HG03064 (cell line): ENCODE measurements at regions not wholly inside any gene's neighbourhood (a gene's known extent, or its start where the extent isn't known, plus 50 kb on each side); places are given as distances from the start of the nearest gene placed in this dataset.
"Not testable (repeated sequence)": the region's sequence is repeated elsewhere in the genome, so short reads cannot be mapped to it uniquely, and the experiment has no call there.

Source experiments
- ATAC-seq: cut with Tn5 transposase; IDR thresholded peaks from one replicate; pipeline ENCODE4 v1.9.1; 2021; ENCODE audit warnings: low read depth; ENCODE audit not compliant: unreplicated experiment

DNA sequence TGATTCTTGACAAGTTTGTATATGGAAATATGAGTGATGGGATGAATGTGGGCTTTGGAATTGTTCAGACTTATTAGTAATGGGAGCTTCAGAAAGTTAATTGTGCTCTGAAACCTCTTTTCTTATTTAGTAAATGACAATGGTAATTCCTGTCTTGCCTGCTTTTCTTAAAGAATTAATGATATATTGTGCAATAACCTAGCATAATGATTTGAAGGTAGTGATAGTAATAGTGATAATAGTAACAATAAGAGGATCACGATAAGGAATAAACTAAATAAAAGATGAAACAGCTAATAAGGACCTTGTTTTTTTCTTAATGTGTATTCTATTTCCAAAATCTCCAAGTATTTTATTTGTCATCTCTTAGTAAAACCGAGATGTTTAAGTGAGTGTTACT lies 245.0 kb upstream of the CPHXL start:
- ATAC-seq: no peak

DNA sequence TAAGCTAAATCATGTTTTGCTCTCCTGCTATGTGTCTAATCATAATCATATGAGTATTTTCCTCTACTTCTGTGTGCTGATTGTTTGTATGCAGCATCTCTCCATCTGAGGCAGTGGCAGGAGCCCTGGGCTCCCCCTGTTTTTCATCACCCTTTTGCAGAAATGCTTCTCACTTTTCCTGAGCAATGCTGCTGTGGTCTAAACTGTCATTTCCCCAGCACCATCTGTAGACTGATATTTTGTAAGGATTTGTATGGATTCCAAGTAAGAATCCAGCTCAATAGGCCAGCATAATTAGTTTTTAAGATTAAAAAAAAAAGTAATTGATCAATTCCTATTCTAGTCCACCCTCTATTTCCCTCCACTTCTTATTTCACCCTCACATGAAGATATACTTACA lies 257.0 kb upstream of the CPHXL start:
- no peak for ATAC-seq

DNA sequence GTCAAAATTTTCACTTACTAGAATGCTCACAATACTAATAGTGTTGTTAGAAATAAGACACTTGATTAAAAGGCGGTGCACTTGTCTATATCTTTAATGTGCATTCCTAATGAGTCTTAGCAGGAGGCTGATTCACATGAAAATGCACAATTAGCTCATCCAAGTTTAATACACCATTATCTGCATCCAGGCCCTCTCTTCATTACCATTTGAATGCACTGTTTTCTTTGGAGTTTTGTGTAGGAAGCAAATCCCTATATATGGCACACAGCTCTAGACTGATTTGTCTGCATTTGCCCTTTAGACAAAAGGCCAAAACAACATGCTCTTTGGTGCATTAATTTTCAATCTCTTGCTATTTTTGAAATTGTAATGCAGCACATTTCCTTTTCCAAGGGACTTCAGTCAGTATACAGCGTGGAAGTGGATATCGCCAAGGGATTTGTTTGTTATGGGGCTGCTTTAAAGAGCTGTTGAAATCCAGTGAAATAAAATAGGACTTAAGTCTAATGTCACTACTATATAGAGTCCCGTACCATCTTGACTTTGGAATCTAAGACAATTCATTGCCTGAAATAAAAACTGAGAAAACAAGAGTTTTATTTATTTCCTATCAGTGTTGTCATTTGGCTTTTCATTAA lies 257.6 kb upstream of the CPHXL start:
- no peak for ATAC-seq

DNA sequence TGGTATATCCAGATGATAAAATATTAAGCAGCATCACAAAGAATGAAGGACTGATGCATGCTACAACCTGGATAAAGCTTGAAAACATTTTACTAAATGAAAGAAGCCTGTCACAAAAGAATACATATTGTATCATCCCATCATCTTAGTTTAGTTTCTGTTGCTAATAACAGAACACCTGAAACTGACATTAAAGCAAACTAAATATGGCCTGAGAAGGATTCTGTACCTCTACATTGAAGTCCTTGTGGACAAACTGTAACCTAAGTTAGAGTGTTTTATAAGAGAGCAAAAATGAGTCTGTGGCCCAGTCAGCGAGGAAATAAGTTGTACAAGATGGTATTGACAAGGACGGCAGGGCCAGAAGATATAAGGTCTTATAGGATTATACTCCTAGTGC lies 261.0 kb upstream of the CPHXL start:
- ATAC-seq: no peak

DNA sequence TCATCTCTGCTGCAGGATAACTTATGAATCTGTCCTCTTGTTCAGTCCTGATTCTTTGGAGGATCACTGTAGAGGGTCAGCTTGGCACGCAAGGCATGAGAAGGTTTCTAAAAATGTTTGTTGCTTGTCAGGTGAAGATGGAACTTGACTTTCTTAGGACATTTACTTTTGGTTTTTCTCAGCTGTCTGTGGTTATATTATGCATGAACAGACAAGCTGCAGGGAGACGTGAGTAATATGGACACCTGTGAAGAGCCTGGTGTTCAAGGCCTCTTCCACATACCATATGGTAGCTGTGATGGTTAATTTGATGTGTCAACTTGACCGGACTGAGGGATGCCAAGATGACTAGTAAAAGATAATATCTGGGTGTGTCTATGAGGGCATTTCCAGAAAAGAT lies 270.2 kb upstream of the CPHXL start:
- no peak for ATAC-seq

DNA sequence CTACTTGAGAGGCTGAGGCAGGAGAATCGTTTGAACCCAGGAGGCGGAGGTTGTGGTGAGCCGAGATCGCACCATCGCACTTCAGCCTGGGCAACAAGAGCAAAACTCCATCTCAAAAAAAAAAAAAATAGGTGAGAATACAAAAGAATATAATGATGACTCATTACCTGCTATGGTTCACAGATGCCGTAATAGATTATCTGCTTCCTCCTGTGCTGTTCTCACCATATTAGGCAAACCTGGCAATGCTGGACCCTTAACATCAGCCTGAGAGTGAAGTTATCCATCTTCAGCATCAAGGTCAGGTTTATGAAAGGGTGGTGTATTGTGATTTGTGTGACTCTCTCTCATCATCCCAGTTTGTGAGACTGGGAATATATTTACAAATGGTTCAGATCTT lies 271.3 kb upstream of the CPHXL start:
- no peak for ATAC-seq

DNA sequence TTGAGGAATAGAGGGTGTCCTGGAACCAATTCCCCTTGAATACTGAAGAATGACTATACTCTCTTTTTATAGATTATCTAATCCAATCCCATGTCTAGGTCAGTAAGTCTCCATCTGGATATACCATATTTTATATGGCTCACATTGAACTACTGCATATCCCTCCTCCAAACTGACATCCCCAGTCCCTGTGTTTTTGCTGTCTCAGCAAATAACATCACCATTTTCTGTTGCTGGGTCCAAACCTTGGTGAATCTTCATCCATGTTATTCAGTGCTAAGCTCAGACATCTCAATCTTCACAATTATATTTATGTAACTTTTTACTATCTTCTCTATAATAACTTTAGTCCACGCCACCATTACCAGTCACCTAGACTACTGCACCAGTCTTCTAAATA lies 269.6 kb upstream of the CNTNAP4 start:
- ATAC-seq: no peak

DNA sequence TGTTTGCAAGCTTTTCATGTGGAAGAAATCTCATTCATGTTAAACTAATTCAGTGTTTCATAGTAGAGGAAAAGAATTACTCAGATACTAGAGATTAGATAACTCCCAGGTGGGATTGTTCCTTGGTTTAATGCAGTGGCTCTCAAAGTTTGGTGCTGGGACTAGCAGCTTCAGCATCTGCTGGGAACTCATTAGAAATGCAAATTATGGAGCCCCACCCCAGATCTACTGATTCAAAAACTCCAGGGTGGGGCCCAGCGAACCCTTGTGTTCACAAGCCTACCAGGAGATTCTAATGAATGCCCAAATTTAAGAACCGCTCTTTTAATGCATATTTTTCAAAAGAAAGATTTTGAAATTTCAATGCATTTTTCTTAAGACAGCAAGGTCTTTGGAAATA lies 253.4 kb upstream of the CNTNAP4 start:
- no peak for ATAC-seq

DNA sequence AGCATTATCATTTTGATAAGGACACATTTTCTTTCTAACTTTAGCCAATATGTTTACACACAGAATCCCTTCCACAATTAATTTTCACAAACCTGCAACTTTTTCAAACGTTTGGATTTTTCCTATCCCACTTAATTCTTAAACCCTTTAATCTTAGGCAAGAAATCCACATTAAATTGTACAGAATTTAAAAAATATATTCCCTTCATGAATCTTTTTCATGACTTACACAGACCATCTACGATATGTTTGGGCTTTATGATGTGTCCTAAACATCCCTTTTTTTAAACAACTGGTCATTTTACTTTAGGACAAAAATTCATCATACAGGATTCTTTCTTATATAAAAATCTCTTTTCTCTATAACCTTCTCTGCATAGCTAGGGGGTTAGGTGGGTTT lies 241.5 kb upstream of the CNTNAP4 start:
- no peak for ATAC-seq

DNA sequence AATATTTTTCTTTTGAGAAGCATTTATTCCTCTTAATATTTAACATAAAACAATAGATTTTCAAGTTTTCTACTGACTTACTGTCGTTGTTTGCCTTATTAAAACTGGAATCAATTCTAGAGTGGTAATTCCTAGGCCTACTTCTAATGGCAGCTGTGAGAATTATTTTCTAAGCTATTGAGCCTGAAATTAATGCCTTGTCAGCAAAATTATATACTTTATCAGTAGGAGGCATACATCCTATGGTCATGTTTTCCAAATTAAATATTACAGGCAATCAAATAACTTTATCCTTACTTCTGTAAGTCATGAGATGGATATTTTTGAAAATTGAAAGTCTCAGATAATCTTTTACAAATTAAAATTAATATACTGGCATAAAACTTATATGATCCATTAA lies 239.1 kb upstream of the CNTNAP4 start:
- no peak for ATAC-seq

DNA sequence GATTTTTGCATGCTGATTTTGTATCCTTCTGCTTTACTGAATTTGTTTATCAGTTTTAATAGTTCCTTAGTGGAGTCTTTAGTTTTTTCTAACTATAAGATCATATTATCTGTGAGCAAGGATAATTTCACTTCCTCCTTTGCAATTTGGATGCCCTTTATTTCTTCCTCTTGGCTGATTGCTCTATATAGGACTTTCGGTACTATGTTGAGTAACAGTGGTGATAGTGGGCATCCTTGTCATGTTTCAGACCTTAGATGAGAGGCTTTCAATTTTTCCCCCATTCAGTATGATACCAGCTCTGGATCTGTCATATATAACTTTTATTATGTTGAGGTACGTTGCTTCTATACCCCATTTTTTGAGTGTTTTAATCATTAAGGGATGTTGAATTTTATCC lies 224.5 kb upstream of the CNTNAP4 start:
- no peak for ATAC-seq

DNA sequence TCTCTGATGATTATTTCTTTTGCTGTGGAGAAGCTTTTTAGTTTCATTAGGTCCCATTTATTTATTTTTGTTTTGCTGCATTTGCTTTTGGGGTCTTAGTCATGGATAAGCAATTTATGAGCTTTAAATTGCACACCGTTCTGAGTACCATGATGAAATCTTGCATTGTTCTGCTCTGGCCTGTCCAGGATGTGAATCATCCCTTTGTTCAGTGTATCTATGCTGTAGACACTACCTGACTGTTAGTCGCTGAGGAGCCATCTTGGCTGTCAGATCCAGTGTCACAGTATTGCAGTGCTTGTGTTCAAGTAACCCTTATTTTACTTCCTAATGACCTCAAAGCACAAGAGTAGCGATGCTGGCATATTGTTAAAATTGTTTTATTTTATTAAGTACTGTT lies 218.0 kb upstream of the CNTNAP4 start:
- no peak for ATAC-seq

DNA sequence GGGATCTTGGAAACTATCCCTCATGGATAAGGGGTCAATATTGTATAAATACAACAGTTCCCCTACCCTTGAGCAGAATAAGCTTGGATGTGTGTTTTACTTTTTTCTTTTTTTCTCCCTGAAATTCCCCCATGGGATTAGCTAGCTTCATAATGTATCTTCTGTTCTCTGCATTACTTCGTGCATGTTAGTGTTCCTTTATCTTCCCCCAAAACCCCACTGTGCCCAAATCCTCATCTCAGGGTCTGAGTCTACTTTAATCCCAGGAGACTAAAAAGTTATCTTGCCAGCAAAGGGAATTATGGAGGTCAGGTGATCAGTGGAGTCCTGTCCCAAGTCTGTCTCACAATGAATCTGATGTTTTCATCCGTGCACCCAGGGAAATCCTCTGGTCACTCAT lies 217.5 kb upstream of the CNTNAP4 start:
- ATAC-seq: no peak

DNA sequence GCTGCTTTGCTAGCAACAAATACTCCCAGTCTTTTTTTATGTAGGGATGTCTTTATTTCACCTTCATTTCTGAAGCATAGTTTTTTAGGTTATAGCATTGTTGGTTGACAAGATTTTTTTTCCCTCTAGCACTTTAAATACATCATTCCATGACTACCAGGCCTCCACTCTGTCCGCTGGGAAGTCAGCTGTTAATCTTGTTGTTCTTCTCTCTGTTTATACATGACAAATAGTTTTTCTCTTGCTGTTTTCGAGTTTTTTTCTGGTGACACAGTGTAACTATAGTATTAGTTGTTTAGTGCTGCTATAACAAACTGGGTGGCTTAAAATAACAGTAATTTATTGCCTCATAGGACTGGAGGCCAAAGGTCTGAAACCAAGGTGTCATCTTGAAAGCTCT lies 205.5 kb upstream of the CNTNAP4 start:
- ATAC-seq: no peak

DNA sequence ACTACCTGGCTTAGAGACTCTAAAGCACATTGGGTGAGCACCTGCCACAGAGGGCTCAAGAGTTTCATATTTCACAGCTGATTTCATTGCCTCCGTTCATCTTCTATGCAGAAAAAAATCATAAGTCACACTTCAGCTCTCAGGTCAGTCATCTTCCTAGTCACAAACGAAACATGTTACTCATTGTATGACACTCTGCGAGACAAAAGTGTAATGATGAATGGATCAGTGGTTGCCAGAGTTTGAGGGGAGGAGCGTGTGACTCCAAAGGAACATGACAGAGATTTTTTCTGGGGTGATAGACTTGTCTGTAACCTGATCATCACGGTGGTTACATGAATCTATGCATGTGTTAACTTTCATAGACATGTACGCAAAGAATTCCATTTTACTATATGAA lies 195.2 kb upstream of the CNTNAP4 start:
- ATAC-seq: no peak

DNA sequence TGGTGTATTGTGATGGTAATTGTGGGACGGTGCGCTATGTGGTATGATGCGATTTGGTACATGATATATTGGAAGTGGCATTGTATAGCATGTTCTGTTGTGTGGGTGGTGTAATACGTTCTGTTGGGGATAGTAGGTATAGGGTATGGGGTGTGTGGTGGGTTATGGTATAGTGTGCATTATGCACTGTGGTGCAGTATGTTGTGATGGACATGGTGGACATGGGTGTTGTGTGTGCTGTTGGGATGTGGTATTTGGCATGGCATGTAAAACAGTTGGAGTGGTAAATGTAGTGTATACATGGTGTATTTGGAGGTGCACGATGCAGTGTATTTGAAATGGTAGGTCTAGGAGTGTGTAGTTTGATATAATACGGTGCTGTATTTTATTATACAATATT lies 170.6 kb upstream of the CNTNAP4 start:
- no peak for ATAC-seq

DNA sequence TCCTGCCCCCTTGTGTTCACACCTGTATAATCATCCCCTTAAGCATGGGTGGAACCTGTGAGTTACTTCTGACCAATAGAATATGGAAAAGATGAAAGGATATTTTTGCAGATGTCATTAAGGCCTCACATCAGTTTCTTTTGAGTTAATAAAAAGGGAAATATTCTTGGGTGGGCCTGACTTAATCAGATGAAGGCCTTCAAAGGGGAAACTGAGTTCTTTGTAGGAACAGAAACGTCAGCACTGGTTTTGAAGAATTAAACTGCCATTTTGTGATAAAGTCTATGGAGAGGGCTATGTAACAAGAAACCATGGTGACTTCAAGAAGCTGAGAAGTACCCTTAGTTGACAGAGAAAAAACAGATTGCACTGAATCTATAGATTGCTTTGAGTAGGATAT lies 168.7 kb upstream of the CNTNAP4 start:
- ATAC-seq: no peak

DNA sequence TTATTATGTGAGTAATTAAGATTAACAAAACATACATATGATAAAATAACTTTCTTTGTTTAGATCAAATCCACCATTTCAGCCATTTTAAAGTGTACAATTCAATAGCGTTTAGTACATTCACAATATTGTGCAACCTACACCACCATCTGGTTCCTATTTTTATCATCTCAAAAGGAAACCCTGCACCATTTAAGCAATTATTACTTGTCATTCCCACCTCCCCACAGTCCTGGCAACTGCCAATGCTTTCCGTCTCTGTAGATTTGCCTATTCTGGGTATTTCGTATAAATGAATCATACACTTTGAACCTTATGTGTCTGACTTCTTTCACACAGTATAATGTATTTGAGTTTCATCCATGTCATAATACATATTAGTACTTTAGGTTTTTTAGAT lies 162.5 kb upstream of the CNTNAP4 start:
- ATAC-seq: no peak

DNA sequence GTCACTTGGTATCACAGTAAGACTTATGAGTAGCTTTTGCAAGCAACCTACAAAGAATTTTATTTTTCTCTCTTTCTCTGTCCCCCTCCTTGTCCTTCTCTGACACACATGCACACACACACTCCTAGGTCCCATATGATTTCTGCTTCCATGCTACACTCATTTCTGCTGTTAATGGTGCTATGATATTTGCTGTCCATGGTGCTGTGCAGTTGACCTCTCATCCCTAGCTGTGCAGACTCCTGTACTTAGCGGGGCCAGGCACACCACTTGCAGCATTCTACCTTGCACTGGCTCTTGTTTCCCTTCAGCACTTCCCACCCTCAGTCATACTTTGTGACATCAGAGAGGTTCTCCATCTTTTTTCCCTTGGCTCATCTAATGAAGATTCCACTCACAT lies 158.9 kb upstream of the CNTNAP4 start:
- ATAC-seq: no peak

DNA sequence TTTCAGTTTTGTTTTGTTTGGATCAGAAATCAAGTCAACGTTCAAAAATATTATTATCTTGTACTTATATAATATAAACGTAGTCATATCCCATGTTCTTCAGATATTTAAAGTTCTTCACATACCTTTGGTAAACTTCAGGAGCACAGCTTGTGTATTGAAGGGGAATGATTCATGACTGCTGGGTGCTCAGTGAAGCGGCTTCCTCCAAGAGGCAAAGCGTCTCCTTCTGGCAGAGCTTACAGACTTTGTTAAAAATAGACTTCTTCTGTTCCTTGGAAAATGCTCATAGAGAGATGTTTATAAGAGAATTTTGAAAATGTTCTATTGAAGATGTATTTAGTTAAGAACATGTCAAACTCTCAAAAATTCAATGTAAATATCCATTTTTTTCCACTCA lies 155.6 kb upstream of the CNTNAP4 start:
- ATAC-seq: no peak

DNA sequence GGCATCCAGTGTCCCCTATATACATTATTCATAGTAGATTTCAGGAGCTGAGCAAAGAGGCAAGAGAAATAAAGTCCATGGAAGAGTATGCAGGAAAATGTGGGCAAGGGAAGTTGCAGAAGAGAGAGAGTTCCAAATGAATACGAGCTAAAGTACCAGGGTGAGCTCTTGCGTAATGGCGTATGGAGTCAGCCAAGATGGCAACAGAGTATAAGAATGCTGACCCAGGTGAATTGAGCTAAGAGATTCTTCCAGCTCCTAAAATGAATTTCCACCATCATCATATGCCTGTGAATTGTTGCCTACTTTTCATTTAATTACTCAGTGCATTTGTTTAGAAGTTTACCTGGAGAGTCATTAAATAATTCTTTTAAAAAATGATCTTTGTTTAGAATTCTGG lies 153.2 kb upstream of the CNTNAP4 start:
- no peak for ATAC-seq

DNA sequence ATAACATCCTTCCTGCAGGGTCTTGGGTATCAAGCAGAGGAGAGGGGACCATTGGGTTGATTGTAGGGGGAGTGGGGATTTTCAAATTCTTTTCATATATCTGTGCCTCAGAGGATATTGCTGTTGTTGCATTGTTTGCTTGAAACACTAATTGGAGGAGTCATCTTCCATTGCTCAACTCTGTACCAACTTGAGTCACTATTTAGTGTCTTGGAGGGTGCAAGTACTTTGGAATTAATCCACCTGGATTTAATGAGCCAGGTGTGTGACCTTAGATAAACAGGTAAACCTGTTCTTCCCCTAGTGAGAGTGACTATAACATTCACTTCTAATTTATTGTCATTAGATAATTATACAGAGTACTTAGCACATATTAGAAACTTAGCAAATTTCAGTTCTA lies 151.3 kb upstream of the CNTNAP4 start:
- ATAC-seq: no peak

DNA sequence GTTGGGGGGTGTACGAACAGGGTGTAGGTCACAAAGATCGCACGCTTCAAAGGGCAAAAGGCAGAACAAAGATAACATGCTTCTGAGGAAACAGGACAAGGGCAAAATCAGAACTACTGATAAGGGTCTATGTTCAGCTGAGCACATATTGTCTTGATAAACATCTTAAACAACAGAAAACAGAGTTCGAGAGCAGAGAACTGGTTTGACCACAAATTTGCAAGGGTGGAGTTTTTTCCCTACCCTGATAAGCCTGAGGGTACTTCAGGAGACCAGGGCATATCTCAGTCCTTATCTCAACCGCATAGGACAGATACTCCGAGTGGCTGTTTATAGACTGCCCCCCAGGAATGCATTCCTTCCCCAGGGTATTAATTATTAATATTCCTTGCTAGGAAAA lies 139.1 kb upstream of the CNTNAP4 start:
- ATAC-seq: not testable (repeated sequence)
